AG04450 (cell line): ENCODE measurements at regions not wholly inside any gene's neighbourhood (a gene's known extent, or its start where the extent isn't known, plus 50 kb on each side); places are given as distances from the start of the nearest gene placed in this dataset.
"Not testable (repeated sequence)": the region's sequence is repeated elsewhere in the genome, so short reads cannot be mapped to it uniquely, and the experiment has no call there.

ENCODE experiments used
- CTCF ChIA-PET: fragments of 300-600, 350-600 bp; formaldehyde crosslinking; extraction: SDS; loops from one replicate; lab custom pipeline; 2022; ENCODE audit warnings: antibody characterized with exemption, inconsistent platforms; lab: Charles Lee
- POLR2A ChIA-PET: fragments of 350-600 bp; formaldehyde crosslinking; extraction: SDS; loops from one replicate; lab custom pipeline; 2021; ENCODE audit warnings: antibody characterized with exemption, inconsistent platforms; lab: Yijun Ruan, JAX
- DNase-seq: peaks from one replicate; pipeline ENCODE4 v3.0.0-alpha.2; 2011; ENCODE audit warnings: low read depth, low spot score
- H3K27ac ChIP-seq: one replicate; pipeline ENCODE4 v1.5.1; 2012; ENCODE audit warnings: low read depth, low read length, control low read depth
- H3K27me3 ChIP-seq: one replicate; pipeline ENCODE4 v1.6.0; 2012; ENCODE audit warnings: low read length; ENCODE audit not compliant: control insufficient read depth, insufficient read depth
- H3K4me3 ChIP-seq: 2 replicates; pipeline ENCODE4 v1.5.1; 2011; ENCODE audit warnings: mild to moderate bottlenecking, low read depth, low read length, control low read depth
- H3K9me3 ChIP-seq: 2 replicates; pipeline ENCODE4 v1.5.1; 2012; ENCODE audit warnings: low read length; ENCODE audit not compliant: control insufficient read depth, insufficient read depth
- CTCF ChIP-seq: IDR thresholded peaks from 2 replicates; pipeline ENCODE4 v1.5.1; 2011; ENCODE audit warnings: low read depth, low read length, control low read depth, inconsistent platforms

- DNase-seq: peak; percentile 96
- no peak for TF ChIP-seq CTCF
- ChIA-PET POLR2A (interaction anchor here (0.7 to 1.3 kb wide), 6 partner anchors 10 to 284 kb away, joined by 3 to 7 read pairs (median 4); no protein-coding TSS in a partner anchor), CTCF (interaction anchor here (0.6 kb wide), 1 partner anchor 65 kb away, joined by 7 read pairs; no protein-coding TSS in a partner anchor)
- Histone ChIP-seq H3K27me3 (no peaks in the 10 kb centered on the region), H3K9me3 (no peaks in the 10 kb centered on the region), H3K27ac (peak overlapping the region; percentile 90), H3K4me3 (no peak overlapping the region)
Measured at GRCh38 chr1:94755675-94756074, 64.5 kb upstream of the SLC44A3 start.

GRCh38 chr1:94755016-94755415, 65.1 kb upstream of the SLC44A3 start:
- CTCF ChIA-PET, H3K27me3 ChIP-seq, DNase-seq, H3K4me3 ChIP-seq, H3K9me3 ChIP-seq: not testable (repeated sequence)
- peak overlapping the region; percentile 57 for H3K27ac ChIP-seq
- POLR2A ChIA-PET: interaction anchor here (0.9 to 1.3 kb wide), 4 partner anchors 11 to 211 kb away, joined by 3 to 6 read pairs (median 4); no protein-coding TSS in a partner anchor

GRCh38 chr1:94754570-94754969, 65.6 kb upstream of the SLC44A3 start:
- H3K9me3 ChIP-seq: peaks cover 3% of the 10 kb centered on the region; the same call in 1 of the 2 replicates
- no peak for DNase-seq
- no peaks in the 10 kb centered on the region for H3K27me3 ChIP-seq
- CTCF ChIA-PET: interaction anchor here (1.7 kb wide), 1 partner anchor 11 kb away, joined by 4 read pairs; no protein-coding TSS in a partner anchor
- no peak overlapping the region for H3K4me3 ChIP-seq
- TF ChIP-seq CTCF: no peak
- POLR2A ChIA-PET: interaction anchor here (1.2 kb wide), 1 partner anchor 29 kb away, joined by 3 read pairs; no protein-coding TSS in a partner anchor
- peak overlapping the region; percentile 57 for H3K27ac ChIP-seq

- no peak for TF ChIP-seq CTCF
- ChIA-PET POLR2A (interaction anchor here (1.2 kb wide), 1 partner anchor 29 kb away, joined by 3 read pairs; no protein-coding TSS in a partner anchor), CTCF (interaction anchor here (1.0 to 1.7 kb wide), 2 partner anchors 12 to 241 kb away, joined by 3 to 4 read pairs; no protein-coding TSS in a partner anchor)
- DNase-seq: no peak
- Histone ChIP-seq H3K9me3 (peaks cover 4% of the 10 kb centered on the region; the same call in 1 of the 2 replicates), H3K27me3 (no peaks in the 10 kb centered on the region), H3K4me3 (no peak overlapping the region), H3K27ac (peak overlapping the region; percentile 57)
Measured at GRCh38 chr1:94754095-94754494, 66.1 kb upstream of the SLC44A3 start.

- CTCF ChIA-PET: interaction anchor here (1.0 to 1.7 kb wide), 3 partner anchors 12 to 240 kb away, joined by 3 to 4 read pairs (median 4); no protein-coding TSS in a partner anchor
Measured at GRCh38 chr1:94753171-94753972, 66.8 kb upstream of the SLC44A3 start.

GRCh38 chr1:94751483-94751882, 68.7 kb upstream of the SLC44A3 start:
- CTCF ChIA-PET, H3K9me3 ChIP-seq, POLR2A ChIA-PET, H3K4me3 ChIP-seq, H3K27me3 ChIP-seq, DNase-seq, H3K27ac ChIP-seq: not testable (repeated sequence)

More at GRCh38 chr1:94753171-94753972, 66.8 kb upstream of the SLC44A3 start:
- POLR2A ChIA-PET: no interaction called here
- DNase-seq: no peak
- no peak for TF ChIP-seq CTCF
- Histone ChIP-seq H3K4me3 (no peak overlapping the region), H3K27ac (peak overlapping the region; percentile 12), H3K27me3 (no peaks in the 10 kb centered on the region), H3K9me3 (peaks cover 4% of the 10 kb centered on the region; the same call in 1 of the 2 replicates)
